ENCODE measurements at regions not wholly inside any gene's neighbourhood (a gene's known extent, or its start where the extent isn't known, plus 50 kb on each side); places are given as distances from the start of the nearest gene placed in this dataset.

GRCh38 chr1:218817691-218818465 lies 355.8 kb upstream of the LYPLAL1 start:
- intact Hi-C loops (cut with DNase I; ENCODE audit: low total_unique reads), result no loop called here
- no peak for TF ChIP-seq POLR2A (IDR thresholded peaks at IDR 0.05)
- peak overlapping the region; percentile 28 to 52 for H3K27ac ChIP-seq
- peak in 1 of 2 donors; percentile 16 for DNase-seq
- H3K4me3 ChIP-seq, result no peak overlapping the region
- H3K36me3 ChIP-seq, result no peaks in the 10 kb centered on the region
- no peaks in the 10 kb centered on the region for H3K9me3 ChIP-seq
- H3K27me3 ChIP-seq, result no peaks in the 10 kb centered on the region
- no peaks in the 10 kb centered on the region for H3K4me1 ChIP-seq

- Histone ChIP-seq H3K27me3 (no peaks in the 10 kb centered on the region), H3K27ac (no peak overlapping the region)
- DNase-seq, result no peak
Observed at GRCh38 chr1:218823291-218823900, 350.3 kb upstream of the LYPLAL1 start.

GRCh38 chr1:218827486-218827885 lies 346.2 kb upstream of the LYPLAL1 start:
- Histone ChIP-seq H3K27ac (no peak overlapping the region), H3K27me3 (no peaks in the 10 kb centered on the region), H3K4me1 (no peaks in the 10 kb centered on the region), H3K36me3 (no peaks in the 10 kb centered on the region), H3K9me3 (no peaks in the 10 kb centered on the region), H3K4me3 (no peak overlapping the region)
- DNase-seq, result no peak
- intact Hi-C loops (cut with DNase I; ENCODE audit: low total_unique reads), result no loop called here
- TF ChIP-seq CTCF (IDR thresholded peaks at IDR 0.05) (no peak), POLR2A (IDR thresholded peaks at IDR 0.05) (no peak)

More at GRCh38 chr1:218823291-218823900, 350.3 kb upstream of the LYPLAL1 start:
- H3K4me3 ChIP-seq, result no peak overlapping the region
- intact Hi-C loops (cut with DNase I; ENCODE audit: low total_unique reads), result no loop called here
- no peaks in the 10 kb centered on the region for H3K4me1 ChIP-seq
- no peaks in the 10 kb centered on the region for H3K9me3 ChIP-seq
- no peak for TF ChIP-seq POLR2A (IDR thresholded peaks at IDR 0.05)
- TF ChIP-seq CTCF (IDR thresholded peaks at IDR 0.05), result no peak
- H3K36me3 ChIP-seq, result no peaks in the 10 kb centered on the region

GRCh38 chr1:218828125-218828650 lies 345.5 kb upstream of the LYPLAL1 start:
- no peak for DNase-seq
- TF ChIP-seq POLR2A (IDR thresholded peaks at IDR 0.05) (no peak), CTCF (IDR thresholded peaks at IDR 0.05) (no peak)
- Histone ChIP-seq H3K36me3 (no peaks in the 10 kb centered on the region), H3K4me3 (no peak overlapping the region), H3K9me3 (no peaks in the 10 kb centered on the region), H3K27me3 (no peaks in the 10 kb centered on the region), H3K4me1 (no peaks in the 10 kb centered on the region), H3K27ac (no peak overlapping the region)
- intact Hi-C loops (cut with DNase I; ENCODE audit: low total_unique reads), result no loop called here

- TF ChIP-seq CTCF (IDR thresholded peaks at IDR 0.05) (no peak), POLR2A (IDR thresholded peaks at IDR 0.05) (no peak)
- no peak for DNase-seq
- H3K36me3 ChIP-seq, result no peaks in the 10 kb centered on the region
- no peak overlapping the region for H3K27ac ChIP-seq
- no peaks in the 10 kb centered on the region for H3K4me1 ChIP-seq
- H3K9me3 ChIP-seq, result no peaks in the 10 kb centered on the region
- H3K27me3 ChIP-seq, result no peaks in the 10 kb centered on the region
- intact Hi-C loops (cut with DNase I; ENCODE audit: low total_unique reads), result no loop called here
- no peak overlapping the region for H3K4me3 ChIP-seq
Observed at GRCh38 chr1:218829097-218829496, 344.6 kb upstream of the LYPLAL1 start.

Data from uterus (tissue), 3 donors.